ENCODE measurements at regions not wholly inside any gene's neighbourhood (a gene's known extent, or its start where the extent isn't known, plus 50 kb on each side); places are given as distances from the start of the nearest gene placed in this dataset.

- H3K9me3 ChIP-seq (ENCODE audit: control insufficient read depth, insufficient read depth, low read length): no peaks in the 10 kb centered on the region
- no peaks in the 10 kb centered on the region for H3K36me3 ChIP-seq (ENCODE audit: insufficient read depth, low read length)
- H3K9ac ChIP-seq (ENCODE audit: low read depth, low read length): no peak overlapping the region
- no peaks in the 10 kb centered on the region; the same call in 1 of the 2 replicates for H3K4me1 ChIP-seq (ENCODE audit: insufficient read depth, low read length)
These were observed 158.9 kb downstream of the EFNB2 start for GRCh38 chr13:106376401-106377112.

GRCh38 chr13:106375085-106375484, 160.4 kb downstream of the EFNB2 start:
- Histone ChIP-seq H3K36me3 (ENCODE audit: insufficient read depth, low read length) (no peaks in the 10 kb centered on the region), H3K4me1 (ENCODE audit: insufficient read depth, low read length) (no peaks in the 10 kb centered on the region; the same call in 1 of the 2 replicates)

GRCh38 chr13:106374631-106375030, 160.8 kb downstream of the EFNB2 start:
- H3K4me1 ChIP-seq (ENCODE audit: insufficient read depth, low read length): no peaks in the 10 kb centered on the region; the same call in 1 of the 2 replicates
- H3K9me3 ChIP-seq (ENCODE audit: control insufficient read depth, insufficient read depth, low read length): no peaks in the 10 kb centered on the region
- no peaks in the 10 kb centered on the region for H3K36me3 ChIP-seq (ENCODE audit: insufficient read depth, low read length)
- no peak overlapping the region for H3K9ac ChIP-seq (ENCODE audit: low read depth, low read length)

More at GRCh38 chr13:106375085-106375484, 160.4 kb downstream of the EFNB2 start:
- Histone ChIP-seq H3K9me3 (ENCODE audit: control insufficient read depth, insufficient read depth, low read length) (no peaks in the 10 kb centered on the region), H3K9ac (ENCODE audit: low read depth, low read length) (no peak overlapping the region)

GRCh38 chr13:106373989-106374572, 161.4 kb downstream of the EFNB2 start:
- Histone ChIP-seq H3K36me3 (ENCODE audit: insufficient read depth, low read length) (no peaks in the 10 kb centered on the region), H3K9ac (ENCODE audit: low read depth, low read length) (no peak overlapping the region), H3K9me3 (ENCODE audit: control insufficient read depth, insufficient read depth, low read length) (no peaks in the 10 kb centered on the region), H3K4me1 (ENCODE audit: insufficient read depth, low read length) (peaks cover 1% of the 10 kb centered on the region; the same call in 1 of the 2 replicates)

GRCh38 chr13:106373304-106373988, 162.0 kb downstream of the EFNB2 start:
- H3K4me1 ChIP-seq (ENCODE audit: insufficient read depth, low read length): peaks cover 7% of the 10 kb centered on the region; the same call in 1 of the 2 replicates
- no peaks in the 10 kb centered on the region for H3K36me3 ChIP-seq (ENCODE audit: insufficient read depth, low read length)
- H3K9me3 ChIP-seq (ENCODE audit: control insufficient read depth, insufficient read depth, low read length): no peaks in the 10 kb centered on the region
- no peak overlapping the region for H3K9ac ChIP-seq (ENCODE audit: low read depth, low read length)

- Histone ChIP-seq H3K36me3 (ENCODE audit: insufficient read depth, low read length) (no peaks in the 10 kb centered on the region), H3K9ac (ENCODE audit: low read depth, low read length) (no peak overlapping the region), H3K4me1 (ENCODE audit: insufficient read depth, low read length) (peaks cover 7% of the 10 kb centered on the region; the same call in 1 of the 2 replicates), H3K9me3 (ENCODE audit: control insufficient read depth, insufficient read depth, low read length) (no peaks in the 10 kb centered on the region)
These were observed 163.0 kb downstream of the EFNB2 start for GRCh38 chr13:106372199-106373155.

GRCh38 chr13:106371024-106371423, 164.4 kb downstream of the EFNB2 start:
- peaks cover 7% of the 10 kb centered on the region; the same call in 1 of the 2 replicates for H3K4me1 ChIP-seq (ENCODE audit: insufficient read depth, low read length)
- H3K9me3 ChIP-seq (ENCODE audit: control insufficient read depth, insufficient read depth, low read length): no peaks in the 10 kb centered on the region
- no peaks in the 10 kb centered on the region for H3K36me3 ChIP-seq (ENCODE audit: insufficient read depth, low read length)
- no peak overlapping the region for H3K9ac ChIP-seq (ENCODE audit: low read depth, low read length)

GRCh38 chr13:106369858-106370257, 165.6 kb downstream of the EFNB2 start:
- Histone ChIP-seq H3K9ac (ENCODE audit: low read depth, low read length) (no peak overlapping the region), H3K9me3 (ENCODE audit: control insufficient read depth, insufficient read depth, low read length) (no peaks in the 10 kb centered on the region), H3K4me1 (ENCODE audit: insufficient read depth, low read length) (peaks cover 7% of the 10 kb centered on the region; the same call in 1 of the 2 replicates), H3K36me3 (ENCODE audit: insufficient read depth, low read length) (no peaks in the 10 kb centered on the region)

- H3K36me3 ChIP-seq (ENCODE audit: insufficient read depth, low read length): no peaks in the 10 kb centered on the region
- H3K9ac ChIP-seq (ENCODE audit: low read depth, low read length): no peak overlapping the region
- peaks cover 7% of the 10 kb centered on the region; the same call in 1 of the 2 replicates for H3K4me1 ChIP-seq (ENCODE audit: insufficient read depth, low read length)
- peaks cover 3% of the 10 kb centered on the region; the same call in 1 of the 2 replicates for H3K9me3 ChIP-seq (ENCODE audit: control insufficient read depth, insufficient read depth, low read length)
These were observed 166.4 kb downstream of the EFNB2 start for GRCh38 chr13:106369091-106369490.

- no peak overlapping the region for H3K9ac ChIP-seq (ENCODE audit: low read depth, low read length)
- H3K36me3 ChIP-seq (ENCODE audit: insufficient read depth, low read length): no peaks in the 10 kb centered on the region
- peaks cover 7% of the 10 kb centered on the region; the same call in 1 of the 2 replicates for H3K4me1 ChIP-seq (ENCODE audit: insufficient read depth, low read length)
- peaks cover 3% of the 10 kb centered on the region; the same call in 1 of the 2 replicates for H3K9me3 ChIP-seq (ENCODE audit: control insufficient read depth, insufficient read depth, low read length)
These were observed 168.0 kb downstream of the EFNB2 start for GRCh38 chr13:106367361-106367971.

- peaks cover 3% of the 10 kb centered on the region; the same call in 1 of the 2 replicates for H3K9me3 ChIP-seq (ENCODE audit: control insufficient read depth, insufficient read depth, low read length)
- H3K36me3 ChIP-seq (ENCODE audit: insufficient read depth, low read length): no peaks in the 10 kb centered on the region
- H3K4me1 ChIP-seq (ENCODE audit: insufficient read depth, low read length): no peaks in the 10 kb centered on the region
- H3K9ac ChIP-seq (ENCODE audit: low read depth, low read length): no peak overlapping the region
These were observed 172.8 kb downstream of the EFNB2 start for GRCh38 chr13:106362707-106363106.

- H3K9ac ChIP-seq (ENCODE audit: low read depth, low read length): no peak overlapping the region
- H3K4me1 ChIP-seq (ENCODE audit: insufficient read depth, low read length): no peaks in the 10 kb centered on the region
- H3K36me3 ChIP-seq (ENCODE audit: insufficient read depth, low read length): no peaks in the 10 kb centered on the region
- peaks cover 3% of the 10 kb centered on the region; the same call in 1 of the 2 replicates for H3K9me3 ChIP-seq (ENCODE audit: control insufficient read depth, insufficient read depth, low read length)
These were observed 173.8 kb downstream of the EFNB2 start for GRCh38 chr13:106361621-106362020.

- Histone ChIP-seq H3K9me3 (ENCODE audit: control insufficient read depth, insufficient read depth, low read length) (no peaks in the 10 kb centered on the region), H3K4me1 (ENCODE audit: insufficient read depth, low read length) (no peaks in the 10 kb centered on the region), H3K36me3 (ENCODE audit: insufficient read depth, low read length) (no peaks in the 10 kb centered on the region), H3K9ac (ENCODE audit: low read depth, low read length) (no peak overlapping the region)
These were observed 178.3 kb downstream of the EFNB2 start for GRCh38 chr13:106357198-106357597.
